Left lung (tissue), 4 donors: ENCODE measurements at regions not wholly inside any gene's neighbourhood (a gene's known extent, or its start where the extent isn't known, plus 50 kb on each side); places are given as distances from the start of the nearest gene placed in this dataset.
"Not testable (repeated sequence)": the region's sequence is repeated elsewhere in the genome, so short reads cannot be mapped to it uniquely, and the experiment has no call there.

Source experiments
- ATAC-seq: fragments of 200-7000 bp; cut with Tn5 transposase; one replicate; pipeline ENCODE4 v1.9.1; 2020; ENCODE audit warnings: moderate library complexity
- DNase-seq, 4 donors: peaks; one replicate each; pipeline ENCODE4 v3.0.0-alpha.2; 2013 to 2020
- H3K27ac ChIP-seq, 2 donors: fragments of 200-600 bp; sonication (generic) in 1 of 2; one replicate each; pipeline versions ENCODE4 v1.5.0 to v1.8.0; 2020 to 2021
- H3K27me3 ChIP-seq, 2 donors: fragments of 200-600 bp; sonication (generic) in 1 of 2; one replicate each; pipeline versions ENCODE4 v1.5.0 to v1.8.0; 2020 to 2021
- H3K36me3 ChIP-seq, 2 donors: fragments of 200-600 bp; sonication (generic) in 1 of 2; one replicate each; pipeline versions ENCODE4 v1.5.0 to v1.8.0; 2020 to 2021
- H3K4me1 ChIP-seq, 2 donors: fragments of 200-600 bp; one replicate each; pipeline ENCODE4 v1.8.0; 2021
- H3K4me3 ChIP-seq, 2 donors: fragments of 200-600 bp; sonication (generic) in 1 of 2; one replicate each; pipeline versions ENCODE4 v1.5.0 to v1.8.0; 2020 to 2021; ENCODE audit warnings: mild to moderate bottlenecking in 1 of 2
- H3K9me3 ChIP-seq, 2 donors: fragments of 200-600 bp; sonication (generic) in 1 of 2; one replicate each; pipeline versions ENCODE4 v1.5.0 to v1.8.0; 2020 to 2021
- CTCF ChIP-seq, 2 donors: fragments of 200-600 bp; sonication (generic) in 1 of 2; IDR thresholded peaks; one replicate each; pipeline versions ENCODE4 v1.5.0 to v1.8.0; 2021; ENCODE audit warnings: antibody characterized with exemption in 2 of 2
- intact Hi-C, 2 donors: fragments of 100-400 bp; cut with DNase I; formaldehyde crosslinking; loops; one replicate each; pipeline versions ENCODE4 v1.11.2 to v1.14.2; 2022
- donor health status: DM: no; HTN: yes; CAD: no.
- donor health status: DM: no; HTN: no; CAD: no.

GRCh38 chr4:84126061-84126787 lies 372.9 kb downstream of the NKX6-1 start:
- DNase-seq, result no peak
- intact Hi-C loops, result no loop called here
- Histone ChIP-seq H3K4me3 (no peak overlapping the region), H3K4me1 (no peaks in the 10 kb centered on the region), H3K27me3 (no peaks in the 10 kb centered on the region), H3K27ac (no peak overlapping the region), H3K36me3 (no peaks in the 10 kb centered on the region), H3K9me3 (peaks cover 0 to 1% of the 10 kb centered on the region in 2 donors)
- no peak for ATAC-seq
- no peak for TF ChIP-seq CTCF (IDR thresholded peaks at IDR 0.05)

DNA sequence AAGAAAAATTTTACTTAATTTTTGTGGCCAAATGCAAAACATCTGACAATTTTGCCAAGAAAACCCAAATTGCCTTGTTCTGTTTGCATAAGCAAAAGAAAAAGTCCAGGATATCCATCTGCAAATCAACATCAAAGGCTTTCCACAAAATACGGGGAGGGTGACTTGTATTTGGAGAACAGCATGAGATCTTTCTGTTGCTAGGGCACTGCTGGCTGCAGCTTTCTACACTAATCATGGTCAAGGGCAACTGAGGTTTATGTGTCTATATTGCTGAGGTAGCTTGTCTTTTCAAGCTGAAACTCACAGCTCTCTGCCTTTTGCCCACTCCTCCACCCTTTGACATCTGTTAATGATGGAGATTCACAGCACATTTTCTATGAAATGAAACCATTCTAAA lies 389.1 kb downstream of the NKX6-1 start:
- Histone ChIP-seq H3K9me3 (peaks cover 0 to 22% of the 10 kb centered on the region in 2 donors), H3K4me1 (no peaks in the 10 kb centered on the region), H3K27me3 (no peaks in the 10 kb centered on the region), H3K27ac (no peak overlapping the region), H3K36me3 (no peaks in the 10 kb centered on the region), H3K4me3 (no peak overlapping the region)
- DNase-seq (no peak), ATAC-seq (no peak)
- TF ChIP-seq CTCF (IDR thresholded peaks at IDR 0.05), result no peak
- intact Hi-C loops, result no loop called here

DNA sequence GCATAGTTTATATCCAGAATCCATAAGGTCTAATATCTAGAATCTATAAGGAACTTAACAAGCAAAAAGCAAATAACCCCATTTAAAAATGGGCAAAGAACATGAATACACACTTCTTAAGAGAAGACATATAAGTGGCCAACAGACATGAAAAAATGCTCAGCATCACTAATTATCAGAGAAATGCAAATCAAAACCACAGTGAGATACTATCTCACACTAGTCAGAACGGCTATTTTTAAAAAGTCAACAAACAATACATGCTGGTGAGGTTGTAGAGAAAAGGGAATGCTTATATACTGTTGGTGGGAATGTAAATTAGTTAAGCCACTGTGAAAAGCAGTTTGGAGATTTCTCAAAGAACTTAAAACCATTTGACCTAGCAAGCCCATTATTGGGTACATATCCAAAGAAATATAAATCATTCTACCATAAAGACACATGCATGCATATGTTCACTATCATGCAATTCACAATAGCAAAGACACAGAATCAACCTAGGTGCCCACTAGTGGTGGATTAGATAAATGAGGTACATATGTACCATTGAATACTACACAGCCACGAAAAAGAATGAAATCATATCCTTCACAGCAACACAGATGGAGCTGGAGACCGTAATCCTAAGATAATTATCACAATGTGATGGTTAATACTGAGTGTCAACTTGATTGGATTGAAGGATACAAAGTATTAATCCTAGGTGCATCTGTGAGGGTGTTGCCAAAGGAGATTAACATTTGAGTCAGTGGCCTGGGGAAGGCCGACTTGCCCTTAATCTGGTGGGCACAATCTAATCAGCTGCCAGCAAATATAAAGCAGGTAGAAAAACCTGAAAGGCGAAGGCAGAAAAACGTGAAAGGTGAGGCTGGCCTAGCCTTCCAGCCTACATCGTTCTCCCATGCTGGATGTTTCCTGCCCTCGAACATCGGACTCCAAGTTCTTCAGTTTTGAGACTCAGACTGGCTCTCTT lies 397.2 kb downstream of the NKX6-1 start:
- H3K4me3 ChIP-seq, H3K27me3 ChIP-seq, ATAC-seq, H3K4me1 ChIP-seq, H3K9me3 ChIP-seq, DNase-seq, H3K36me3 ChIP-seq, intact Hi-C loops, H3K27ac ChIP-seq: not testable (repeated sequence)

- ATAC-seq (no peak), DNase-seq (no peak)
- no peak for TF ChIP-seq CTCF (IDR thresholded peaks at IDR 0.05)
- H3K27ac ChIP-seq, result no peak overlapping the region
- H3K4me1 ChIP-seq, result no peaks in the 10 kb centered on the region
- no peaks in the 10 kb centered on the region for H3K27me3 ChIP-seq
- intact Hi-C loops, result no loop called here
- H3K36me3 ChIP-seq, result no peaks in the 10 kb centered on the region
- H3K4me3 ChIP-seq, result no peak overlapping the region
- no peaks in the 10 kb centered on the region for H3K9me3 ChIP-seq
Measured at GRCh38 chr4:84100071-84100470, 399.0 kb downstream of the NKX6-1 start.

DNA sequence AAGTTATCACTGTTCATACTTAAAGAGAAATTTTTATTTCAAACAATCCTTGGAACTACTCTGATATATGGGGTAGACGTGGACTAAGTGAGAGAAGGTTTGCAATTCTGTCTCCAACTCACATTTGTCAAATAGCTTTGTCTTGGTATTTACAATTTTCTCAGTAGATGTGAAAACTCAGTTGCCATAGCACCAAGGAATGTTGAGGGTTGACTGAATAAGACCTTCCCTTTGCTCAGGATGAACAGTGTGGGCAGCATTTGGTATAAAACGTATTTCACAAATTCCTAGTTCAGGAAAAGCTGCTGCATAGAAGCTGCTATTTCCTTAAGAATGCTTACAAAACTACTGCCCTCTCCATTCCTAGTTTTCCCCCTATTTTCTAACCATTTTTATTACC lies 399.5 kb downstream of the NKX6-1 start:
- intact Hi-C loops, result no loop called here

More for the DNA sequence above, 399.5 kb downstream of the NKX6-1 start:
- no peaks in the 10 kb centered on the region for H3K9me3 ChIP-seq
- TF ChIP-seq CTCF (IDR thresholded peaks at IDR 0.05), result no peak
- no peaks in the 10 kb centered on the region for H3K27me3 ChIP-seq
- no peaks in the 10 kb centered on the region for H3K4me1 ChIP-seq
- H3K4me3 ChIP-seq, result no peak overlapping the region
- DNase-seq, result peak in 1 of 4 donors; percentile 4
- H3K36me3 ChIP-seq, result no peaks in the 10 kb centered on the region
- H3K27ac ChIP-seq, result no peak overlapping the region
- no peak for ATAC-seq
